ENCODE measurements at regions not wholly inside any gene's neighbourhood (a gene's known extent, or its start where the extent isn't known, plus 50 kb on each side); places are given as distances from the start of the nearest gene placed in this dataset.

DNA sequence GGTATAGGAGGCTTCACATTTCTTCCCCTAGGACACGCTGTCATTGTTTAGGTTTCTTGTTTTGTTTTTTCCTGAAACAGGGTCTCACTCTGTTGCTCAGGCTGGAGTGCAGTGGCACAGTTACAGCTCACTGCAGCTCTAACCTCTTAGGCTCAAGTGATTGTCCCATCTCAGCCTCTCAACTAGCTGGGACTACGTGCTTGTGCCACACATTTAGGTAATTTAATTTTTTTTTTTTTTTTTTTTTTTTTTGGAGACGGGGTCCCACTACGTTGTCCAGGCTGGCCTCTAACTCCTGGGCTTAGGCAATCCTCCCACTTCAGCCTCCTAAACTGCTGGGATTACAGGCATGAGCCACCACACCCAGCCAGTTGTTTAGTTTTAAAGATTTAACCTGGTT, 66.2 kb downstream of the EXOSC2 start:
- Histone ChIP-seq H3K4me1 (ENCODE audit: insufficient read depth, low read length) (peaks cover 4% of the 10 kb centered on the region), H3K9me3 (ENCODE audit: control insufficient read depth in 1 of 2, insufficient read depth in 1 of 2, low read length in 2 of 2) (no peaks in the 10 kb centered on the region), H3K4me3 (ENCODE audit: low read length) (no peak overlapping the region), H3K27me3 (ENCODE audit: control insufficient read depth in 1 of 2, insufficient read depth in 2 of 2, low read length in 2 of 2) (no peaks in the 10 kb centered on the region), H3K36me3 (ENCODE audit: insufficient read depth, low read length) (no peaks in the 10 kb centered on the region), H3K27ac (ENCODE audit: low read depth in 1 of 2, low read length in 2 of 2) (no peak overlapping the region)
- H3K4me3 Mint-ChIP-seq, result no peak overlapping the region
- ChIA-PET CTCF (no interaction called here), POLR2A (no interaction called here)
- no peaks in the 10 kb centered on the region for H3K9me3 Mint-ChIP-seq
- DNase-seq, result no peak
- TF ChIP-seq, protein P1, sequence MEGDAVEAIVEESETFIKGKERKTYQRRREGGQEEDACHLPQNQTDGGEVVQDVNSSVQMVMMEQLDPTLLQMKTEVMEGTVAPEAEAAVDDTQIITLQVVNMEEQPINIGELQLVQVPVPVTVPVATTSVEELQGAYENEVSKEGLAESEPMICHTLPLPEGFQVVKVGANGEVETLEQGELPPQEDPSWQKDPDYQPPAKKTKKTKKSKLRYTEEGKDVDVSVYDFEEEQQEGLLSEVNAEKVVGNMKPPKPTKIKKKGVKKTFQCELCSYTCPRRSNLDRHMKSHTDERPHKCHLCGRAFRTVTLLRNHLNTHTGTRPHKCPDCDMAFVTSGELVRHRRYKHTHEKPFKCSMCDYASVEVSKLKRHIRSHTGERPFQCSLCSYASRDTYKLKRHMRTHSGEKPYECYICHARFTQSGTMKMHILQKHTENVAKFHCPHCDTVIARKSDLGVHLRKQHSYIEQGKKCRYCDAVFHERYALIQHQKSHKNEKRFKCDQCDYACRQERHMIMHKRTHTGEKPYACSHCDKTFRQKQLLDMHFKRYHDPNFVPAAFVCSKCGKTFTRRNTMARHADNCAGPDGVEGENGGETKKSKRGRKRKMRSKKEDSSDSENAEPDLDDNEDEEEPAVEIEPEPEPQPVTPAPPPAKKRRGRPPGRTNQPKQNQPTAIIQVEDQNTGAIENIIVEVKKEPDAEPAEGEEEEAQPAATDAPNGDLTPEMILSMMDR (IDR thresholded peaks at IDR 0.05), result no peak
- no peak overlapping the region for H3K27ac Mint-ChIP-seq
- intact Hi-C loops (cut with DNase I, micrococcal nuclease), result no loop called here
- no peaks in the 10 kb centered on the region for H3K36me3 Mint-ChIP-seq (ENCODE audit: low read depth)
- no peaks in the 10 kb centered on the region for H3K27me3 Mint-ChIP-seq
- H3K4me1 Mint-ChIP-seq (ENCODE audit: low read depth), result peaks cover 33% of the 10 kb centered on the region
- ATAC-seq (ENCODE audit: poor library complexity), result no peak

GRCh38 chr9:130763331-130764171, 70.0 kb downstream of the EXOSC2 start:
- intact Hi-C loops (cut with DNase I, micrococcal nuclease), result no loop called here
- ChIA-PET CTCF (no interaction called here), POLR2A (no interaction called here)
- Mint-ChIP-seq H3K9me3 (no peaks in the 10 kb centered on the region), H3K4me3 (no peak overlapping the region), H3K4me1 (ENCODE audit: low read depth) (peaks cover 45% of the 10 kb centered on the region), H3K36me3 (ENCODE audit: low read depth) (no peaks in the 10 kb centered on the region), H3K27ac (no peak overlapping the region), H3K27me3 (no peaks in the 10 kb centered on the region)
- Histone ChIP-seq H3K36me3 (ENCODE audit: insufficient read depth, low read length) (no peaks in the 10 kb centered on the region), H3K4me1 (ENCODE audit: insufficient read depth, low read length) (peaks cover 15% of the 10 kb centered on the region), H3K4me3 (ENCODE audit: low read length) (no peak overlapping the region), H3K9me3 (ENCODE audit: control insufficient read depth in 1 of 2, insufficient read depth in 1 of 2, low read length in 2 of 2) (no peaks in the 10 kb centered on the region), H3K27me3 (ENCODE audit: control insufficient read depth in 1 of 2, insufficient read depth in 2 of 2, low read length in 2 of 2) (no peaks in the 10 kb centered on the region), H3K27ac (ENCODE audit: low read depth in 1 of 2, low read length in 2 of 2) (no peak overlapping the region)
- TF ChIP-seq, protein P1 (IDR thresholded peaks at IDR 0.05), result no peak
- DNase-seq, result no peak
- ATAC-seq (ENCODE audit: poor library complexity), result no peak

DNA sequence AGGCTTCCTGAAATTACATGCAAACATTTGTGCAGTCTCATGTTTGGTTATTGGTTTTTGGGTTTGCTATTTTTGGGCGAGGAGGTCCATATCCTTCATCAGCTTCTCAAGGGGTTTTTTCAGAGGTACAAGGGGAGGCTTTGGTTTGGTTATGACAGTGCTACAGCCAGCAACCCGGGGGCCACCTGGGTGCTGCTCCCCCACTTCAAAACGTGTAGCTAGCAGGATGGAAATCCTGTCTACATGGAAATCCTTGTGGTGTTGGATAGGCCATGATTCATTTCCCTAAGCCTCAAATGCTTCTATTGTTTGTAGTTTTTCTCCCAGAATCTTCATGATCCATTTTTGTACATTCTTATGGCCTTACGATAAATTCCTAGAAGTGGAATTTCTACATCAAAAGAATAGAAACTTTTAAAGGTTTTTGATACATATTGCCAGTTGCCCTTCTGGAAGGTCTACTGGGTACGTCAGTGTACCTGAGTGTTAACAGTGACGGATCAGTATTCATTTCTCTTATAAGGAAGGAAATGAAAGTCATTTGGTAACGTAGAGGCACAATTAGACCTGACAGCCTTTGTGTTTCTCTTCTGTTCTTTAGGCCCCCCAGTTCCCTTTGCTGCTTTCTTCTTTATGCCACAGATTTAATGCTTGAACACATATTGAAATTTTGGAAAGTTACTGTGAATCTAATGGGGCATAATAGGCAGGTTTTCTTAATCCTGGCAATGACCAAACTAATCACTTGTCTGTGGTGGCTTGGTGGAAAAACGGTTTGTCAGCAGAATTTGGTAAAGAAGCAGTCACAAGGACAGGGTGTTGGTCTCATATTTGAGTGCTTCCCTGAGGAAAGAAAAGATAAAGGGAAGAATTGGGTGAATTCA, 69.7 kb upstream of the ABL1 start:
- TF ChIP-seq, protein P1 (IDR thresholded peaks at IDR 0.05), result no peak
- H3K4me3 Mint-ChIP-seq, result no peak overlapping the region
- H3K4me1 Mint-ChIP-seq (ENCODE audit: low read depth), result peaks cover 45% of the 10 kb centered on the region
- intact Hi-C loops (cut with DNase I, micrococcal nuclease), result no loop called here
- ATAC-seq (ENCODE audit: poor library complexity) (no peak), DNase-seq (no peak)
- H3K27me3 ChIP-seq (ENCODE audit: control insufficient read depth in 1 of 2, insufficient read depth in 2 of 2, low read length in 2 of 2), result no peaks in the 10 kb centered on the region
- ChIA-PET CTCF (no interaction called here), POLR2A (interaction anchor here (0.5 kb wide), 1 partner anchor 352 kb away, joined by 4 read pairs; no protein-coding TSS in a partner anchor)
- no peaks in the 10 kb centered on the region for H3K36me3 Mint-ChIP-seq (ENCODE audit: low read depth)
- no peaks in the 10 kb centered on the region for H3K36me3 ChIP-seq (ENCODE audit: insufficient read depth, low read length)
- no peaks in the 10 kb centered on the region for H3K9me3 Mint-ChIP-seq
- peak overlapping the region; percentile 17 for H3K27ac Mint-ChIP-seq
- H3K4me1 ChIP-seq (ENCODE audit: insufficient read depth, low read length), result peaks cover 15% of the 10 kb centered on the region
- H3K4me3 ChIP-seq (ENCODE audit: low read length), result no peak overlapping the region
- no peak overlapping the region for H3K27ac ChIP-seq (ENCODE audit: low read depth in 1 of 2, low read length in 2 of 2)
- no peaks in the 10 kb centered on the region for H3K27me3 Mint-ChIP-seq
- no peaks in the 10 kb centered on the region for H3K9me3 ChIP-seq (ENCODE audit: control insufficient read depth in 1 of 2, insufficient read depth in 1 of 2, low read length in 2 of 2)
